Right hindlimb (tissue), 1 donor: ENCODE measurements at regions not wholly inside any gene's neighbourhood (a gene's known extent, or its start where the extent isn't known, plus 50 kb on each side); places are given as distances from the start of the nearest gene placed in this dataset.

ENCODE experiments used
- DNase-seq: peaks from one replicate; pipeline ENCODE4 v3.0.0-alpha.2; 2018

DNA sequence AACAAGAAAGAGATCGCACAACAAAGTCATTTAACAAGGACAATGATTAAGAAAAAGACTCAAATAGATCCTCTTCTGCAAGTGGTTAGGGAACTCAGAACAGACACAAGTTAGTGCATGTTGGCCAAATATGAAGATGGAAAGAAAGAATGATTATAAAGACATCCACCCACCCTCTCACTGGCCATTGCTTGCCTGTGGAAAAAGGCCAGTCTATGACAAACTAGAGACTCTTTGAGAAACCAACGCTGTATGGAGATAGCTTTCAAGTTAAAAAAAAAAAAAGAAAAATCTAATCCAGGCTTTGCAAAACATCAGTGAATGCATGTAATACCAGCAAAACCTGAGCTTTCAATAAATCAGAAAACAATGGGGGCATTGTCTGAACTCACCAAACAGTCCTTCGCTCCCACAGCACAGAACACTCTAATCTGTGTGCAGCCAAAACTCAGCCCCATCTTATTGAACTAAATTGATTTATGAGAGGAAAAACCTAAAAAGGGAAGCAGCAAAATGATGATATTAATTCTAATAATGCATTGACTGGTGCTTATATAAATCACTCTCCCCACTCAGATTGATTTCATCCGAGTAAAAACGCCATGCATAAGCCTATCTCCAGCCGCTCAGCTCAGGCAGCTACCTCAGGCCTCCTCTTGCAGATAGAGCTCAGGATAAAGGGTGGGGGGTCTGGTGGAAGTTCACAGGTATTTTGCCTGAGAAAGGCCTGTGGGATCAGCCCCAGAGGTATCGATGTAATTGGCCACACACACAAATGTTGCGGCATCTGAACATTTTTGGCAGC, 547.1 kb downstream of the CCDC171 start:
- no peak for DNase-seq

DNA sequence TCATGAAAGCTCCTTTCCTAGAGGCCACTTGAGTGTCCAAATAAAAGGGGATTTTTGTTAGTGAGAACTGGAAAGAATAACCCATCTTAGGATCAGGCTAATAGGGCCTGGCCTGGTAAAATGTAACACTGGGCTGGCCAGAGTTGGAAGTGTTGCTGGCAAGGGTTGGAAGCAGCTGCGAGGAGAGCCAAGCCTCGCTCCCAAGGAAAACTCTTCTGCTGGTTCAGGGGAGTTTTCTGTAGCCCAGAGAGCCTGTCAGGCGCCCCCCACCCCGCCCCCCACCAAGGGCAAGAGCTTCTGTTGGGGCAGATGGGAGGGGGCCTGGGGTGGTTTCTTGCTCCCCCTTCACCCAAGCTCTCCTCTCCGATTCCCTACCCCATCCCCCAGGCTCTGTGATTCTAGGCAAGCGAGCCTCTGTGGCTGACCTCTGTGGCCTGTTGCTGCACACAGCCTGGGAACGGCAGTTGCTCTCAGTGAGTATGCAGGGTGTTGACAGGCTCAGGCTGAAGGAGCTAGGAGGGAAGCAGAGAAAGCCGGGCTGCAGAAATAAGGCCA, 547.8 kb downstream of the CCDC171 start:
- peak; percentile 82 for DNase-seq

- DNase-seq: no peak
Measured at GRCh38 chr9:16102154-16102553, 549.3 kb downstream of the CCDC171 start.

- peak; percentile 81 for DNase-seq
Measured at GRCh38 chr9:16103620-16104397, 551.0 kb downstream of the CCDC171 start.

- peak; percentile 69 for DNase-seq
Measured at GRCh38 chr9:16105168-16106020, 552.6 kb downstream of the CCDC171 start.

DNA sequence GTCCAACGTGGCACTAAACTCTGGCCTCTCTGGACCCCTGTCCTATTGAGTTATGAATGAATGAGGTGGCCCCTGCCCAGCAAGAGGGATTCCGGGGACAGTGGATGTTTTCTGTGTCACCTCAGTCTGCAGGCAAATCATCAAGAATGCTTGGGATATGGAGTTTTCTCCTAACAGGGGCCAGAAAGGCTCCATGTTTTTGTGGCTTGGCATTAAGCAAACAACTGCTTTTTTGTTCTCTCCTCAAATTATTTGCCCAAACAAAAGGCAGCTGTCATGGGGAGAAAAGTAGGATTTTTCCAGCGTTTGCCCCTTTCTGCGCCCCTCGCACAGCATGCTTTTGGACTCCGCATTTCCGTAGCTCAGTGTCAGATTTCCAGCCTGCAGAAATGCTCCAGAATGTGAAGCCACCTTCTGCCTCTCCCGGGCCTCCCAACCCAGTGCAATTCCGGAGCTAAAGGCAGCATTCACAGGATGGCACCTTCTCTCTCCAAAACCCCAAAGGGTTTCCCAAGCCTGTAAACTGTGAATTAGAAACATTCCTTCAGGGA, 553.3 kb downstream of the CCDC171 start:
- DNase-seq: peak; percentile 77

DNA sequence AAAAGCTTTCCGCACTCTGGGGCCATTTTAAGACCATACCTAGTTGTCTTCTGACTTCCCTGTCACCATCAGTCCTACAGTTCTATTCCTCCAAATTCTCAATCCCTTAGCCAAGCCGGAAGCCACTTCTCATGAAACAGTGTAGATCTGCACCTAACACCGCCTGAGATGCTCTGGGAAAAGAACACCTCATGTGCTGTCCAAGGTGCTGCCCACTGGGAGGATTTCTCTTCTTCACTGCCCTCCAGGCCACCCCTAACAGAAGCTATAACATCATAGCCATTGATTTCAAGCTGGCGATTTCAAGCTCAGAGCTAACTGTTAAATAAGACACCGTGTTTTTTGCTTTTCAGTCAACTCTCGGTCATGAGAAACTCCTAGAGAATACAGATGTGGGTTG, 559.3 kb downstream of the CCDC171 start:
- no peak for DNase-seq

DNA sequence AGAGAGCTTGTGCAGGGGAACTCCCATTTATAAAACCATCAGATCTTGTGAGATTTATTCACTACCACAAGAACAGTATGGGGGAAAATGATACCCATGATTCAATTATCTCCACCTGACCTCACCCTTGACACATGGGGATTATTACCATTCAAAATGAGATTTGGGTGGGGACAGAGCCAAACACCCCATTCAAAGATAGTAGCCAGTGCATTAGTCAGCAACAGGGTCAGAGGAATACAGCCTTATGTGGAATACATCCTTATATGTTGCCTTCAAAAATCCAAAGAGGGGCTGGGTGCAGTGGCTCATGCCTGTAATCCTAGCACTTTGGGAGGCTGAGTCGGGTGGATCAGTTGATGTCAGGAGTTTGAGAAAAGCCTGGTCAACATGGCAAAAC, 563.2 kb downstream of the CCDC171 start:
- DNase-seq: no peak

DNA sequence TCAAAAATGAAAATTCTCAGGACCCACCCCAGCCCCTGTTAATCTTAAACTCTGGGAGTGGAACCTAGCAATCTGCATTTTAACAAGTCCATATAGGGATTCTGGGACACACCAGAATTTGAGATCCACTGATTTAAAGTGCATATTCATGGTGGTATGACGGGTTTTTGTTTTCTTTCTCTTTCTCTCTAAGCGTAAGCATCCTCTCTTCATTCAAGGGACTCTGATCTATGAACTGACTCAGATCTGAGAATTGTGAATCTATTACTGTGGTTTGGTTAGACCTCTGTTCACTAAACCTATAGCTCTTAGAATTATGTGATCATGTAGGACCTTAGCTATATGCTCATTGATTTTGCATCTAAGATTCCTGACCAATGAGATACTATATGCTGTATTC, 565.2 kb downstream of the CCDC171 start:
- DNase-seq: no peak

- DNase-seq: no peak
Measured at GRCh38 chr9:16119261-16120230, 566.7 kb downstream of the CCDC171 start.

DNA sequence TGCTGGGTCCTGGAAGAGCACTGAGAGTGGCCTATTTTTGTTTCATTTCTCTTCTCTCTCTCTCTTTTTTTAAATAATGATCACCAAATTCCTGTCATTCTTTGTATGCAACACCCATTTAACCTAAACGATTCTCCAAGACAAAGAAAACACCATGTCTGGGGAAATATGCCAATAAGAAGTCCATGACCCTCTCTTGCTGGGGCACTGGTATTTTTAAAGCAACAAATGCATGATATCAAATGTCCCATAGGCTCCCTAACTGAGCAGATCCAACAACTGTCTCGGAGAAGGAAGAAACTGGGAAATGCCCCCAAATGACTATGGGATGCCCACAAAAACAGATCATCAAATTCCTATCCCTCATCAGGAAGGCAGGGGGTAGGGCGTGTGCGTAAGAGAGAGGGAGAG, 567.4 kb downstream of the CCDC171 start:
- no peak for DNase-seq

DNA sequence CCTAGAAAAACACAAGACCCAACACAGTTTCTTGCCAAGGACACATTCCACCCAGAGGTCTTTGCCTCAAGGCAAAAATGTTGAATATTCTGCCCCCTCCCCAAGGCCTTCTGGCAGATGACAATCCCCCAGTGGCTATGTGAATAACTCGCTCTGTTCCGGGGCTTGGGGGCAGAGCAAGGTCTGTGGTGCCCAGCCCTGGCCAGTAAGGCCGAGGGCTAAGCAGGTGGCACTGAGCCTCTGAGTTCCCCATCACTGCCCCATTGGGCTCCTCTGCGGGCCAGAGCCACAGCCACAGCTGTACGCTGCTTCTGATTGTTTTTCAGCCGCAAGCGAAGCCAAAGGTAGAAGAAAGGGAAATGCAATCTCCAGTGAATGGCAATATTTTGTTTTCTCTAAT, 567.9 kb downstream of the CCDC171 start:
- no peak for DNase-seq

DNA sequence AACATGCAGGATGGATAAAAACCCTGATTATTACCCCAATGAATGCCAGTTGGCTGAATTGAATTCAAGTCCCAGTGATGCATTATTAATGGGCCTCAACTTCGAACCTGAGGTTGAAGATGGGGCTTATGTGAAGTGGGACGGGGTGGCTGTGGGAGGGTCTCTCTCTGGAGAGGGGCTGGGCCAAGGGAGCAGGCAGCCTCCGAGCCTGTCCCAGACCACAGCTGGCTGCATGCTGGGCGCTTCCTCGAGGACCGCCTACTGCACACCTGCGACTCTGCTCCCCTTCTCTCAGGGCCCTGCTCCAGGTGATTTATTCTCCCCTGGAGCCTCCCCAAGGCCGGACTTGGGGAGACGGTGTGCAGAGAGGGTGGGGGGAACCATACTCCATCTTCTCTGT, 568.3 kb downstream of the CCDC171 start:
- no peak for DNase-seq

DNA sequence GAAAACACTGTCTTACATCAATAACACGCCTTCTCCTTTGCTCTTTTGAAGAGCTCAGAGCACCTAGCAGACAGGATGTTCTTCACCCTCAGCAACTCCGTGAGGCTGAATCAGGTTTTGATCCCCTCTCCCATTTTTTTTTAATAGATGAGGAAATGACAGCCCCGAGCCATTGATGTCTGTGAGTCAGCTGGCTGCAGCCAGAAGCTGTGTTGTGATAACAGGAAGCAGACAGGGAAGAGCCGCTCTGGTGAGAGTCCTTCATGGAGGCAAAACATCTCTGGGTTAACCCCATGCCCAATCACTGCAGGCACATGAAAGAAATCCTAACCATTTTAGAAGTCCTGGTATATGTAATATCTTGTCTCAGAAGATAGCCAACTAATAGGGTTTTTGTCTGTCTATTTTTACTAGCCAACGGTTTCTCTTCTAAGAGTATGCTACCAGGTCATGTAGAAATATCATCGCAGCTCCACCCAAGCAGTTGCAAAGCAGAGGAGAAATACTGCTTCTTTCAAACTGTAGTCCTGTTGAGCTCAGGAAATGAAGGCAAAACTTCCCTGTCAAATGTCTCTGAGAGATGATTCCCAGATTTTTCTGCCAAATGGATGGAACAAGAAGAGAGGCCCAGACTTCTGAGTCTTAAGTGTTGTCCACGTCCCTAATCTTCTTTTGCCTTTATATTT, 568.9 kb downstream of the CCDC171 start:
- no peak for DNase-seq

GRCh38 chr9:16125629-16126028, 572.8 kb downstream of the CCDC171 start:
- no peak for DNase-seq

DNA sequence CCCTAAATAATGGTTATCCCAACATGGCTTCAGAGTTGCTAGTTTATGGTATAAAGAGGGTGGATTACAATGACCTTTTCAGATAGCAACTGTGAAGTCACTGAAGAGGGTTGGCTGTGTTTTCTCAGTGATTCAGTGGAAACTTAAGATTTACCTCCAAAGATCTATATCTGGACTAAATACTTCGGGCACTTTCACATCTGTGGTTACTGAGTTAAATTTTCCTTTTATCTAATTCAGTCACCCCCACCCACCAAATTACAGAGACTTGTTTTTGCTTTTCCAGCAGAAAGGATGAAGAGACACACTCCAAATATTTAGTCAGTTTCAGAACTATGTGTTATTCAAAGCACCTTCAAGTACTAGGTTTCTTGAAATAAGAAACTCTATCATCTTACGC, 573.2 kb downstream of the CCDC171 start:
- DNase-seq: no peak

DNA sequence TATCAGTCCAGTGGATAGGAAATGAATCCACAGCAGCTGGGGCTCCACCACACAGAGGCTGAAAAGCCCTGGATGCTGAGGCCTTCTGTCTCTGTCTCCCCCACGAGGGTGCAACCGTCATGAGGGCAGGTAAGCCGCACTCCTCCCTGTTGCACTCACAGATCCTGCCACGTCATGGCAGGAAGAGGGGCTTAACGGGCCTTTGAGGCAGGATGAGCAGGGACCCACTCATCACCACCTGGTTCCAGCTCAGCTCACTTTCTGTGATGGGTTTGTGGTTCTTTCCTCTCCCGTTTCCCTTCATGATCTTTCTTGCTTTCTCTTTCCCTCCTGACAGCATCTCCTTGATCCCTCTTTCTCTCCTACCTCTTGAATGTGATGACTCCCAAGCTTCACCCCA, 575.2 kb downstream of the CCDC171 start:
- DNase-seq: no peak

GRCh38 chr9:16131264-16131663, 578.4 kb downstream of the CCDC171 start:
- no peak for DNase-seq

DNA sequence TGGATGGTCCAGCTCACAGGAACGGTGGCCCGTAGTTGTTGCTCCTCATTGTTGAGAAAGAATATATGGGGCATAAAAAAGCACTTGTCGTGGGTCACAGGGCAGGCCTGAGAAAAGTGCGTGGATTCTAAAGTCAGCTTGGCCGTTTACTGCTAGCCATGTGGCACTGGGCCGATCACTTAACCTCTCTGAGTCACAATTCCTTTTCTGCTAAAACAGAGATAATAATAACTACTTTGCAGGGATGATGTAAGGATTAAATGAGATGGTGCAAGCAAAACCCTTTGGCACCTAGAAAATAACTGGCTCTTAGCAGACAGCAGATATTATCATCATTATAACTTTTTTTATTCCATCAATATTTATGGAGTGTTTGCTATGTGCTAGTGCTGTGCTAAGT, 579.7 kb downstream of the CCDC171 start:
- no peak for DNase-seq

- DNase-seq: no peak
Measured at GRCh38 chr9:16133032-16133431, 580.2 kb downstream of the CCDC171 start.
